ENCODE measurements at regions not wholly inside any gene's neighbourhood (a gene's known extent, or its start where the extent isn't known, plus 50 kb on each side); places are given as distances from the start of the nearest gene placed in this dataset.

DNA sequence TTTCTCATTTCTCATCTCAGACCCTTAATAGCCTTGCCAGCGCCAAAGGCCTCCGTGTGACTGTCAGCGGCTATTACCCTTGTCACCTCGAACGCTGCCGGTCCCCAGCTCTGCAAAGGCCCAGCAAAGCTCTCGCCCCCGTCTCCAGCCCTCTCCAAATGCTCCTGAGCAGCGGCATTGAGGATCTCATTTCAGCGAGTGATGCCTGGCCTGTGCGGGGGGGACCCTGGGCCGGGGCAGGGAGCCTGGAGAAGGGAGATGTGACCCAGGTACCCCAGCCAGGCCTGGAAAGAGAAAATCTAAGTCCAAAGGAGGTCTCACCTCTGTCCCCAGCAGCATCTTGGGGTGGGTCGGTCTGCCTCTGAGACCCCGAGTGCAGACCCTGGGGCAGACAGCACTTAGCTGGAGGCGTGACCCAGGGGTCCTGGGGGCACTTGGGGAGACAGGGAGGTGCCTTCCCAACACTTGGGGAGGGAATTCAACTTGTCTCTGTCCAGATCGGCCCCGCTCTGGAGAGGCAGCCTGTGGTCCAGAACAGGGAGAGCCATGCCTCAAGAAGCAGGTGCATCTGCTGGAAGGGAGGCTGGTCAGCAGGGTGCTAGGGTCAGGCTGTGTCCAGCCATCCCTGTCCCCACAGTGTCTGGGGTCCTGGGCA is 521.3 kb downstream of the TBC1D22A start:
- WGBS, 3 donors = 75 to 81% (median 75%) methylated on average over 17 of the region's 17 CpGs

DNA sequence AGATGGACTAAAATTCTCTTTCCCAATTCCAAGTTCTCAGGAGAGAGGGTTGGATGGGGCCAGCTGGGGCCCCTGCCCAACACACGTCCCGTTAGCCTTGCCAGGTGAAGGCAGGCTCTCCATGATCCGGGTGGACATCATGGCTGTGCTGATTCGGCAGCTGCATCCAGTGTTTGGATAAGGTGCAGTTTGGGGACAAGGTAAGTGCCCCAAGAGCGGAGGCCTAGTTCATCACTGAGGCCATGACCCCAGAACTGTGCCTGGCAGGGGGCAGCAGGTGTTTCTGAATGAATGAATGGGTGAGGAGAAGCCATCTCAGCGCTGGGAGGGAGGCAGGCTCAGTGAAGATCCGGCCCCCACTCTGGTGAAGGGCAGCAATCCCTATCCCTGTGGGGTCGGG is 520.4 kb downstream of the TBC1D22A start:
- 79 to 83% (median 82%) methylated on average over 8 of the region's 8 CpGs for WGBS, 3 donors
- no peak overlapping the region for H3K27ac ChIP-seq (ENCODE audit: low read depth, low read length)

More for the DNA sequence above, 521.3 kb downstream of the TBC1D22A start:
- H3K27ac ChIP-seq (ENCODE audit: low read depth, low read length) = no peak overlapping the region

DNA sequence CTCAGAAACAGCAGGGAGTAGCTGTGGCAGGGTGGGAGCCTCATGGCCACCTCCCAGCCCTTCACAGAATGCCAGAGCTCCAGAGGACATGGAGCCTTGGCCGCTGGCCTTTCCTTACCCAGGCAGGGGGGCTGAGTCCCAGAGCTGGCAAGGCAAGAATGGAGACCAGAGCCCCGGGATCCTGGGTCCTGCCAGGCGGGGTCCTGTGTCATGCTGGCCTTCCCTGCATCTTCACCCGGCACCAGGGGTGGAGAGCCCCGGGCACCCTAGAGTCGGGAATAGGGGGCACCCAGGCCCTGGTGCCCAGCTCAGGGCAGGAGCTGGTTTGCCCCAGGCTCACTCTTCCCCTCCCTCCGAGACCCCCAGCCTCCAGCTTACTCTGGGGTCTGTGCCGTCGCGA is 519.9 kb downstream of the TBC1D22A start:
- H3K27ac ChIP-seq (ENCODE audit: low read depth, low read length) = no peak overlapping the region
- 78 to 94% (median 90%) methylated on average over 10 of the region's 10 CpGs for WGBS, 3 donors

DNA sequence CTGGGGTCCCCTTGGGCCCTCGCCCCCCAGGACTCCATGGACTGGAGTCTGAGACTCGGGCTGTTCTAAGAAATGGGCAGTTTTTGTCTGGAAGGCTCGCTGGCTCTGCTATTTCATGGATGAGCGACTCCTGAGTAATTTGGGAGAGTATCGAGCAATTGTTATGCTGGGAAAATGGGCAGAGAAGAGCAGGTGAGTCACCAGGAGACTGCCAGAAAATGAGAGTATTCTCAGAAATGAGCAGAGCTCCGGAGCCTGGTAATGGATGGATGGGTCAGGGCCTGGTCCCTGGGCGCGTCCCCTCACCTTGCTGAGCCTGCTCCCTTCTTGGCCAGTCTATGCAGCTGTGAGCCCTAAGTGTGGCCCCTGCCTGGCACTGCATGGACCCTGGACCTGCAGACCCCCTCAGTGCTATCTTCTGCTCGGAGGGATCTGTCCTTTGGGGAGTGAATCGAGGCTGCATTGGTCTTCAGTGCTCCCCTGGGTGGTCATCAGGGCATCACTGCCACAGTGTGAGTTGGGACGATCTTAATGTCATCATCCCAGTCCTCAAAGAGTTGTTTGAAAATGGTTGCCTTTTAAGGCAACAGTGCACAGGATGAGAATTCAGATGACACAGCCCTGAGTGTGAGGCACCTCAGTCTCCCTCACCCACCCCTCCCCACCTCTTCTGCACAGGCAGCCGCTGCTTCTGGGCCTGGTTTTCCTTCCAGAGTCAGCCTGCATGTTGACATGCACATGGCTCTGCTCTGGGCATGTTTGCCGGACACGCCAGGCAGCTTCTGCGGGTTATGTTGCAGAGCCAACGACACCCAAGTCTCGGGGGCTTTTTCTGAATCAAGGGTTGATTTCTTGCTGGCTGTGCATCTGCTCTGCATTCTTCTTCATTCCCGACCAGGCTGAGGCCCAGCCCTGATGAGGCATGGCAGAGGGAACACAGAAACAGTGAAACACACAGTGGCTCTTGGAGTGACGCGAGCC is 519.0 kb downstream of the TBC1D22A start:
- H3K27ac ChIP-seq (ENCODE audit: low read depth, low read length) = no peak overlapping the region
- WGBS, 3 donors = 68 to 81% (median 77%) methylated on average over 20 of the region's 20 CpGs

DNA sequence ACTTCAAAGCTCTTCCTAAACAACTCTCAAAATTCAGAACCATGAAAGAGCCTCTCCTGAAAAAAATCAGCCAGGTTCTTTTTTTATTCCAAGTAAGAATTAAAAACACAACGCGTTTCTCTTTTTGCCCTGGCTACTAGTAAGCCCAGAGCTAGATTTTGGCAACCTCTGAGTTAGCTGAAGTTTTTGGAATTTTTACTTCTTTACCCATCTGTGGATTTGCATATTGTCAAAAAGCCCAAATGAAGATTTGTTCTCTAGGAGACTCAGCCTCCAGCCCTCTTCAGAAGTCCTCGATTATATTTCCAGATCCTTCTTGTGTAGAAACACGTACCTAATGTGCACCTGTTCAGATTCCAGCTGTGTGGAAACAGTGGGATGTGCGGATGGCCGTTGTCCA is 517.9 kb downstream of the TBC1D22A start:
- no peak overlapping the region for H3K27ac ChIP-seq (ENCODE audit: low read depth, low read length)
- 70 to 83% (median 73%) methylated on average over 6 of the region's 6 CpGs for WGBS, 3 donors

DNA sequence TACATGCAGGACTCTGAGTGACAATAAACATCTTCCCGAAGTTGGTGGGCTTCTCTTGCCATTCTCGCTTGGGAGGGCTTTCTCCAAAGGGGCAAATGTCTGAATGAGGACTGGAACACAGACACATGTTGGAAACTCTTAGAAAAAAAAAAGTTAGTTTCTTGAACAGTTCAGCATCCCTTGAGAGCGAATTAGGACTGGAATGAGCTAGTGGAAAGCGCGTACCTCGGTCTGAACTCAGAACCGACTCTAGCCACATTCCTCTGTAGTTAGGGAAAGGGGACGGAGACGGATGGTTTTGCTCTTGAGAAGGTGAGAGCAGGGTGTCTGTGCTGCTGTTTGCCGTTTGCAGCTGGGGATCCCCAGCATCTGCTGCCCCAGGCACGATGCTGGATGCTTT is 517.3 kb downstream of the TBC1D22A start:
- no peak overlapping the region for H3K27ac ChIP-seq (ENCODE audit: low read depth, low read length)
- 47 to 65% (median 52%) methylated on average over 11 of the region's 11 CpGs for WGBS, 3 donors

DNA sequence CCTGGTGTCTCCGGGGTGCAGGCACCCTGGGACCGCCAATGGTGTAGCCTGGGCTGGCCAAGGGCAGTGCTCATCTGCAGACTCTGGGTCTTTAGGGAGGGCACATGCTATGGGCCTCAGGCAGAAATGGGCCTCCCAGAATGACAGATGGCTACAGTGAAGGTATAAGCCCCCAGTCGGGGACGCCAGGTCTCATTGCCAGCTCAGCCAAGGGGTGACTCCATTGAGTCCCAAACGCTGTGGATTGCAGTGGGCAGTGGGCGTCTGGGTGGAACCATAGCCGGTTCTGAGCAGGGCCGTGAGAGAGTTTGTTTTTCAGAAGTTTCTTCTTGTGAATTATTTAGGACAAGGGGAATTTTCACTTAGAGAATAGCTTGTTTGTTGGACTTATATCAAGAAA is 516.9 kb downstream of the TBC1D22A start:
- 79 to 87% (median 84%) methylated on average over 8 of the region's 8 CpGs for WGBS, 3 donors

DNA sequence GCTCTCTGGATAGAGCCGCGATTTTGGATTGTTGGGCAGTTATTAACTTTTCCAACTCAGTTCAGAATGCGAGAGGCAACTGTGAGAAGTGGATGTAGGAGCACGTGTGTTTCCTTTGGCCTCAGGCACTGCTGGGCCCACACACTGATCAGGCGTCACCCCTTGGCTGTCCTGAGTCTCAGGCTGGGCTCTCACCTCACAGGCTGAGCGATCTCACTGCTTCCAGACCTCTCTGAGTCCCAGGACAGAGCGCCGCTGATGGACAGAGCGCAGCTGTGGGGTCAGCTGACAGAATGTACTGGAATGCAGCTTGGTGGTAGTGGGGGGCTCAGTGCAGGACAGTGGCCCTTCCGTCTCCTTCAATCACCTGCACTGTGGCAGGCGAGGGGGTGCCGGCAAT is 516.2 kb downstream of the TBC1D22A start:
- 82 to 90% (median 84%) methylated on average over 12 of the region's 12 CpGs for WGBS, 3 donors
- no peak overlapping the region for H3K27ac ChIP-seq (ENCODE audit: low read depth, low read length)

More for the DNA sequence above, 516.9 kb downstream of the TBC1D22A start:
- no peak overlapping the region for H3K27ac ChIP-seq (ENCODE audit: low read depth, low read length)

DNA sequence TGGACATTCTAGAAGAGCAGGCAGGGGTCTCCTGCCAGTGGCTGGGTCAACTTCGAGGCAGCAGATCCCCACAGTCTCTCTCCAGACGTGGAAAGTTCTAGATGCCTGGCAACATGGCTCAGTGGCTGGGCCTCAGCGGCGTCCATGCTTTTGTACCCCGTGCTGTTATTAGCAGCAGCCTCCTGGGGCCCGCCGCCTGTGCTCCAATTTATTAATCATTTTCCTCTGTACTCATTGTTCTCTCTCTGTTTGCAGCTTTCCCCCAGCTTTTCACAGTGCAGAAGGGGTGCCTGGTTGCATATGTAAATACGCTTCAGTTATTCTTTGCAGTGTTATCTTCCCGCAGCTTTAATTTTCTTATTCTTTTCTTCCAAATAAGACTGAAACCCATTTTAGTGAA is 515.1 kb downstream of the TBC1D22A start:
- H3K27ac ChIP-seq (ENCODE audit: low read depth, low read length) = no peak overlapping the region
- 70 to 85% (median 83%) methylated on average over 9 of the region's 9 CpGs for WGBS, 3 donors

DNA sequence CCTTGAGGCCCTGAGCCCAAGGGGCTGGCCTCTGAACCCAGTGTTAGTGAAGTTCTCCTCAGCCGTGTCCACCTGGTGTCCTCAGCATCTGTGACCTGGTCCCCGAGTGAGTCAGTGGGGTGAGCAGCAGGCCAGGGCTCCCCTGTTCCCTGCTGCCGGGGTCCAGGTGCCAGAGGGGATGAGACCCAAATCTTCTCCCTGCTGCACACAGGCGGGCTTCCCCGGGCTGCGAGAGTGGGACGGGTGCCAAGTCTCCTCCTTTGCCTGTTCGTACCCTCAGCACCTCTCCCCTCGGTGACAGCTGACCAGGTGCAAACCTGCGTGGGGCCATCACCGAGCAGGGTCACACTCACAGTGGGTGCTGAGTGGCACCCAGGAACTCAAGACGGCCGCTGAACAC is 514.5 kb downstream of the TBC1D22A start:
- H3K27ac ChIP-seq (ENCODE audit: low read depth, low read length) = no peak overlapping the region
- WGBS, 3 donors = 83 to 91% (median 90%) methylated on average over 13 of the region's 13 CpGs

DNA sequence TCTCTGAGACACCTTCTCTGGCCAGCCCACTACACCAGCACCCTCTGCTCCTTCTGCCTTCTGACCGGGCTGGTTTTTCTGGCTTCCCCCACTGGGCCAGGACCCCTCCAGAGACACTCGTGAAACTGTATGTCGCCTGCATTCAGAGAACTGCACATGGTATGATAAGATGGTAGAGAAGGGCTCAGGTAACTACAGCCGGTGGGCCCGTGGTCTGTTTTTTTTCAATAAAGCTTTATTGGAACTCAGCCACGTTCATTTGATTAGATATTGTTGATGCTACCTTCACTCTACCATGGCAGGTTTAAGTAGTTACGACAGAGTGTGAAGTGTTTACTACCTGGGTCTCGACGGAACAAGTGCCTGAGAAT is 514.0 kb downstream of the TBC1D22A start:
- 79 to 89% (median 87%) methylated on average over 9 of the region's 9 CpGs for WGBS, 3 donors
- H3K27ac ChIP-seq (ENCODE audit: low read depth, low read length) = no peak overlapping the region

DNA sequence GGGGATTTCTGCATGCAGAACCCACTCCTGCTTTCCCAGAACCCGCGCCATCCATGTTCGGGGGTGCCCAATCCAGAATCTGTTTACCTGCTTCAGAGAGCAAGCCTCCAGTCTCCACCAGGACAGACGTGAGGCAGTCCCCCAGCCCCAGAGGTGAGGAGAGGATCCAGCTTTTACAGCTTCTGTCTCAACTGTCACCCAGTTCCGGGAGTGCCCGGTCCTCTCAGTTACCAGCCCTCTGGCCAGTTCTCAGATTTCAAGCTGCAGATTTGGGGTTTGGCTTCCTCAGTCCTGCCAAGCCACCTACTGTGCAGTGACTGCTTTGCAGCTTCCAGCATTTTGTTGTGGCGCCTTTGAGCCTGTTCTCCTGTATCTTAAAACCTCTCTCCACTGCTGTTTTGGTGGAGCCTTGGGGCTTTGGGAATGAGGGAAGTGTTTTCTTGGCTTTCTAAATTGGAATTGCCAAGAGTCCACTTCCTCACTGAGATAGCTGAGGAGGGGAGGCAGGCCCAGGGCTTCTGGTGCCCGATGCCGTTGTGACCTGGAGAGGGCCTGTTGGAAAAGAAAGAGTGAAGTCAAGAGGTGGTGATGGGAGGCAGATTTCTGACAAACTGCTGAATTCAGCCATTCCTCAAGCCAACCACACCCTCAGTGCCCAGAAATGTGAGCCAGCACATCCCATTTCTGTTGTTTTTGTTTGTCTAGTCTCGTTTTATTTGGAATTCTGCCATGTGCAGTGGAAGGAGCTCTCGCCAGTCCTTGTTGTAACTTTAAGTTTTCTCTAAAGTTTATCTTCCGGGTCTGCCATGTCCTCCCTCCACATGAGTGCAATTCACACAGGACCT is 513.4 kb downstream of the TBC1D22A start:
- no peak overlapping the region for H3K27ac ChIP-seq (ENCODE audit: low read depth, low read length)
- WGBS, 3 donors = 51 to 55% (median 53%) methylated on average over 12 of the region's 12 CpGs

DNA sequence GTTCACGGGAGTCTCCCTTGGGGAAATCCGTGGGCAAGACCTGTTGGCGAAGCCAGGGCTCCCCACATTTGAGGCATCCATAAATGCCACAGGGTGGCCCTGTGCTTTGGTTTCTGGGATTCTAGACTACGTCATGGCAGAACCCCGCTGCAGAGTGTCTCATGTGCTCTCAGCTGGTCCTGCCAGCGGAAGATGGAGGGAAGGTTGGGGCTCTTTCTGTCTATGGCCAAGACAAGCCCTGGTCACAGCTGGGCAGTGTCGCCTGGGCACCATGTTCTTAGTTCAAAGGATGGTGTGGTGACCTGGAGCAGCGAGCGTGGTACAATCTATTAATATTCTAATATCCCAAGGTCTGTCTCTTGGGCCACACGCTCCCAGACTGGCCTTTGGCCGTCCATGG is 511.7 kb downstream of the TBC1D22A start:
- H3K27ac ChIP-seq (ENCODE audit: low read depth, low read length) = no peak overlapping the region
- WGBS, 3 donors = 85 to 93% (median 91%) methylated on average over 9 to 11 of the region's 11 CpGs

DNA sequence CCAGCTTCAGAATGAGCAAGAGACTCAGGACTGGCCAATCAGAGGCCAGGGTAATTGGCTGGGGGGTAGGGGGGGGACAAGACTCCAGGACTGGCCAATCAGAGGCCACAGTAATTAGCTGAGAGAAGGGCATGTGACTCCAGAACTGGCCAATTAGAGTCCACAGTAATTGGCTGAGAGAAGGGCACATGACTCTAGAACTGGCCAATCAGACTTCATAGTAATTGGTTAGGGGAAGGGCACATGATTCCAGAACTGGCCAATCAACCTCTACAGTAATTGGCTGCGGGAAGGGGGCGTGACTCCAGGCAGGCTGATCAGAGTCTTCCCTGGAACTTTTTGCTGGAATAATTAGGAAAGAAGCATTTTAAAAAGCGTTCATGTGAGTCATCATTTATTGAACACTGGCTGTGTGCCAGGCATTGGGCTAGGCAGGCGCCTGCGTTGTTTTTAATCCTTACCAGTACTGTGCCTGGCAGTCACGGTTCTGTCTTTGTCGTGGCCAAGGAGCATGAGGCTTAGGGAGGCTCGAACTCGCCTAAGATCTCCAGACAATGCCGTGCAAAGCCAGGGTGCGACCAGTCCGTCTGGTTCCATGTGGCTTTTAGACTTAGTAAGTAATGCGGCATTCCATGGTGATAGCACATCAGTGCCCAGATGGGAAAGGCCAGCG is 508.1 kb downstream of the TBC1D22A start:
- WGBS, 3 donors = 88 to 92% (median 89%) methylated on average over 14 of the region's 14 CpGs
- no peak overlapping the region for H3K27ac ChIP-seq (ENCODE audit: low read depth, low read length)

DNA sequence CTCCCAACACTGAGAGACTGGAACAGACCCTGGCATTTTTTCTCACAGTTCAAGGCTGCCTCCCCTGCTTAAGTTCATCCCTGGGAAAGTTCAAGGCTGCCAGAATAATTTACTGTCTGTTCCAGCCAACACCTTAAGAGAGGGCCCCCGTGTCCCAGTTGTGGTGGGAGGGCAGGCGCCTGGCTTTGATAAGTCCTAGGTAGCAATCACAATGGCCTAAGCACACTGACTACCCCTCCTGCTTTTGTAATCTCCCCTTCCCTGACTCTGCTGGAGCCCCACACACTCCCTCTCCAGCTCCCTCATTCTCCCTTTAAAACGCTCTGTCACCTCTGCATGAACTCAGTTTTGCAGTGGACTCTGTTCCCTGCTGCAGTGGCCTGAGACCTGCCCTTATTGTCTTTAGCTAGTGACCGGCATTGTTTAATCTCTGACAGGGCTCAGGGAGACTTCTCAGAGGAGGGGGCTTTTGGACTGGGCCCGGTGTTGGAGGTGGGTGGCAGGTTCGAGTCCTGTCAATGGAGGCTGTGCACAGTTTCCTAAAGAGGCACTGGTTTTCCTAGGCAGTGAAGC is 507.2 kb downstream of the TBC1D22A start:
- 77 to 81% (median 79%) methylated on average over 6 of the region's 6 CpGs for WGBS, 3 donors
- H3K27ac ChIP-seq (ENCODE audit: low read depth, low read length) = no peak overlapping the region

DNA sequence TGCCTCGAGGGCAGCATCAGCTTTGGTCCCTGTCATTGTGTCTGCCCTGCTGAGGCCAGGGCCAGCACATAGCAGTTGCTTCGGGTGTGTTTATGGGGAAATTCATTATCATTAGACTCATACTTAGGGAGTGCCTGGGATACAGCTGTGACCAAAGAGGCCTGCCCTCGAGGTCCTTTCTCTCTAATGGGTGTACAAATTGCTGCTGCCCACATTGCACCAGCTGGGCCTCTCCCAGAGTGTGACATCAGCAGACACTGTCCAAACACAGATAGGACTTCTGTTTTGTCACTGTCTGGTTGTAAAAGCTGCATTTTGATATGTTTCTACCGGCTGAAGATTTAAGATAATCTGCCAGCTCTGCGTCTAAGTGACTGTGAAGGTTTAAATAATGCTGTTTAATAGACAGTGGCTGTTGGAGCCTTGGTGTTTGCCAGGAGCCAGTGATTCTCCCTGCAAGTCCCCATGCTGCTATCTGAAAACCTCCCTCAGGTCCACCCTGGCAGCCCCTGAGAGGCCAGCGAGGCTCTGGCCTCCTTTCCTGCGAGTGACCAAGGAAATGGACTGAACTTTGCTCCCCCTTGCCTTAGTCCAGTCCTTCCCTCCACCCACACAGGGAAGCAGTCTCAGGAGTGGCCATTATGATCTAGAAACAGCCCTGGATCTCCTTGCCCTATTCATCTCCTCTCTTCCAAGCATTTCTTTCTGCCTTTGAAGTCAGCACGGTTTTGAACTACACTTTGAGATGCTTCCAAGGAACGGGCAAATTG is 505.2 kb downstream of the TBC1D22A start:
- H3K27ac ChIP-seq (ENCODE audit: low read depth, low read length) = no peak overlapping the region
- 48 to 65% (median 65%) methylated on average over 9 of the region's 9 CpGs for whole genome bisulfite sequencing, 3 donors

DNA sequence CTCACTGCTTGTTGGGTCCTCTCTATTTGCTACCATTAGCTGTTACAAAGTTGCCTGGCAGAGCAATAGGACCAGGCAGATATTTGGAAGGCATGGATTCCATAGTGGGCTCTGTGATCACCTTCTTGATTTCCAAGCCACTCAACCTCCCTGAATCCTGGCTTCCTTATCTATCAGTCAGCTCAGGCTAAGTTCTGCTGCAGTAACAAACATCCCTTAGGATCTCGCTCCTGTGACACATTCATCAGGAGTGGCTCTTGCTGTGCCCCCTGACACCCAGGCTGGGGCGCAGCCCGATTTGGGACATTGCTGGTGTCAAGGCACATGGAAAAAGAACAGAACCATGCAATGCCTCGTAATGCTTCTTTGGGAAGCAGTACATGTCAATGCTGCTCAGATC is 503.9 kb downstream of the TBC1D22A start:
- no peak overlapping the region for H3K27ac ChIP-seq (ENCODE audit: low read depth, low read length)
- 86 to 95% (median 90%) methylated on average over 4 of the region's 4 CpGs for WGBS, 3 donors
